ENCODE measurements at regions not wholly inside any gene's neighbourhood (a gene's known extent, or its start where the extent isn't known, plus 50 kb on each side); places are given as distances from the start of the nearest gene placed in this dataset.

- TF ChIP-seq CTCF (IDR thresholded peaks at IDR 0.05) (no peak), ZFX (IDR thresholded peaks at IDR 0.05; ENCODE audit: borderline replicate concordance) (no peak)
Observed at GRCh38 chr14:38522724-38523123, 266.8 kb upstream of the CLEC14A start.

All from 22Rv1 (cell line).